Spleen (tissue), 7 donors: ENCODE measurements at regions not wholly inside any gene's neighbourhood (a gene's known extent, or its start where the extent isn't known, plus 50 kb on each side); places are given as distances from the start of the nearest gene placed in this dataset.

ENCODE experiments used
- POLR2A ChIP-seq, 3 donors: fragments of 450-650 bp; IDR thresholded peaks; one replicate each; pipeline ENCODE4 v1.5.1; 2017; ENCODE audit warnings: antibody characterized with exemption in 3 of 3, mild to moderate bottlenecking in 1 of 3
- TF ChIP-seq, protein P1 (sequence below), 11 experiments: fragments of 200-600 bp in 7 of 11; fragments of 450-650 bp in 4 of 11; sonication (generic) in 4 of 11; IDR thresholded peaks in 8 of 11; conservative IDR thresholded peaks in 3 of 11; 1 replicate in 7 of 11; 2 replicates in 4 of 11; pipeline versions ENCODE4 v1.4.0 to v1.8.0; 2016 to 2021; ENCODE audit warnings: antibody characterized with exemption in 11 of 11, inconsistent platforms in 4 of 11, mild to moderate bottlenecking in 1 of 11
- donor health status: DM: no; HTN: no; CAD: no; lungs with moderate emphysema.
- donor health status: DM: no; HTN: no; CAD: no.
- donor health status: DM: no; HTN: no; CAD: no.

DNA sequence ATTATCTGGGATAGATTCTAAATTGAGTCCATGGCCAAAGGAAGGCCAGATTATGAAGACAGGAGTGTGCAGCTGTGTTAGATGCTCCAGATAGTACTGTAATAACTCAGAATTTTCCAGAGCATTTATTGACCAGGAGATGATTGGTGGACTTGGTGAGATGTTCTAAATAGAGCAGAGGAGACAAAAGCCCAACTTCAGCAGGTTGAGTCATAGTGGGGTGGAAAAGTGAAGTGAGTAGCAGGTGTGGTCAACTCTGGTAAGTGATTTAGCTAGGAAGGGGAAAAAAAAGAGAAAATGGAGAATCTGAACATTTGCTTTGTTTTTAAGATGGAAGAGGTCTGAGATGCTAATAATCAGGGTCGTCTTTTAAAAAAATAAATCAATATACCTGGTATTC is 227.4 kb downstream of the TMEM200A start:
- TF ChIP-seq POLR2A (IDR thresholded peaks at IDR 0.05): no peak
- TF ChIP-seq, protein P1, sequence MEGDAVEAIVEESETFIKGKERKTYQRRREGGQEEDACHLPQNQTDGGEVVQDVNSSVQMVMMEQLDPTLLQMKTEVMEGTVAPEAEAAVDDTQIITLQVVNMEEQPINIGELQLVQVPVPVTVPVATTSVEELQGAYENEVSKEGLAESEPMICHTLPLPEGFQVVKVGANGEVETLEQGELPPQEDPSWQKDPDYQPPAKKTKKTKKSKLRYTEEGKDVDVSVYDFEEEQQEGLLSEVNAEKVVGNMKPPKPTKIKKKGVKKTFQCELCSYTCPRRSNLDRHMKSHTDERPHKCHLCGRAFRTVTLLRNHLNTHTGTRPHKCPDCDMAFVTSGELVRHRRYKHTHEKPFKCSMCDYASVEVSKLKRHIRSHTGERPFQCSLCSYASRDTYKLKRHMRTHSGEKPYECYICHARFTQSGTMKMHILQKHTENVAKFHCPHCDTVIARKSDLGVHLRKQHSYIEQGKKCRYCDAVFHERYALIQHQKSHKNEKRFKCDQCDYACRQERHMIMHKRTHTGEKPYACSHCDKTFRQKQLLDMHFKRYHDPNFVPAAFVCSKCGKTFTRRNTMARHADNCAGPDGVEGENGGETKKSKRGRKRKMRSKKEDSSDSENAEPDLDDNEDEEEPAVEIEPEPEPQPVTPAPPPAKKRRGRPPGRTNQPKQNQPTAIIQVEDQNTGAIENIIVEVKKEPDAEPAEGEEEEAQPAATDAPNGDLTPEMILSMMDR (IDR thresholded peaks at IDR 0.05 in 8 of 11, conservative IDR thresholded peaks at IDR 0.05 in 3 of 11): no peak
